ENCODE measurements at regions not wholly inside any gene's neighbourhood (a gene's known extent, or its start where the extent isn't known, plus 50 kb on each side); places are given as distances from the start of the nearest gene placed in this dataset.

- TF ChIP-seq EP300 (IDR thresholded peaks at IDR 0.05) = no peak
- TF ChIP-seq CTCF (IDR thresholded peaks at IDR 0.05) = no peak
- TF ChIP-seq POLR2A (IDR thresholded peaks at IDR 0.05) = no peak
Measured at GRCh38 chr2:150357770-150358467, 129.5 kb downstream of the RND3 start.
